Astrocyte of the cerebellum (primary cell): ENCODE measurements at regions not wholly inside any gene's neighbourhood (a gene's known extent, or its start where the extent isn't known, plus 50 kb on each side); places are given as distances from the start of the nearest gene placed in this dataset.

Experiments used
- DNase-seq: peaks from one replicate; pipeline ENCODE4 v3.0.0-alpha.2; 2011; ENCODE audit warnings: low read depth
- H3K4me3 ChIP-seq: 2 replicates; pipeline ENCODE4 v1.5.1; 2011; ENCODE audit warnings: mild to moderate bottlenecking, low read depth, low read length, moderate library complexity
- CTCF ChIP-seq: IDR thresholded peaks from 2 replicates; pipeline ENCODE4 v1.5.1; 2012; ENCODE audit warnings: low read length, low read depth, moderate library complexity, mild to moderate bottlenecking; ENCODE audit errors: missing control alignments
- in situ Hi-C: cut with HindIII; loops from 2 replicates; pipeline ENCODE4 v1.10.0; 2017; ENCODE audit warnings: low sequenced_read_pairs

DNA sequence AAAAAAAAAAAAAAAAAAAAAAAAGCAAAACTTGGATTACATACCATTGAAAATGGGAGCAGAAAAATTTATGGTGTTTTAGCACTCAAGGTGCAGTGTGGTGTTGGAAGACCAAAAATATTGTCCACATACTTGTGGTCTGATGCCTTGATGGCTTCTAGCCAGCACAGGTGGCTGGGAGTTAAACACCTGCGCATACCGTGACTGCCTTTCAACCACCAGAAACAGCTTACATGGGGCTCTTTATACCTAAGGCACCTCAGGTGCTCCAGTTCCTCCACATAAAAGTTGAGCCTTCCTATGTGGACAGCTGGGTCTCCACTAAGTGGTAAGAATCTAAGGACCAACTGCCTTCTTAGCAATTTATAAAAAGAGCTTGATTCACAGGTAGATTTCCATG, 802.6 kb upstream of the CELF4 start:
- H3K4me3 ChIP-seq, result no peak overlapping the region
- DNase-seq, result no peak
- no peak for TF ChIP-seq CTCF
- in situ Hi-C loops, result no loop called here

DNA sequence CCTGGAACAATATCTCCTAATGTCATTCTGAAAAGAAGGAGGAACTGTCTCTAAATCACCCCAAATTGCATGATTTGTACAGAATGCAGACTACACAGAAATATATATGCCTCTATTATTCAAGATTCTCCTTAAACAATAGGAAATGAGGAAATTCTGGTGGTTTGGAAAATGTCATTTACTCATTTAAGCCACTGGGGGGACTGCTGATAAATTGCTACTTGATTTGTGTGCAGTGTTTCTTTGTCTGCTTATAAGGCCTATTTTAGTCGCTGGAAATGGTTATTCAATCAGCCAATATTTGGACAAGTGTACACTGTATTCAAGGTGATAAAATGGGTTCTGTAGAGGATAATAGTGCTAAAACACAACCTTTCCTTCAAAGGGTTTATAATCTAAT, 801.9 kb upstream of the CELF4 start:
- DNase-seq, result no peak
- in situ Hi-C loops, result no loop called here
- no peak overlapping the region for H3K4me3 ChIP-seq
- TF ChIP-seq CTCF, result peak; percentile 15

- H3K4me3 ChIP-seq, result no peak overlapping the region
- DNase-seq, result no peak
- TF ChIP-seq CTCF, result no peak
- in situ Hi-C loops, result loop anchor here (5.0 kb wide), 1 partner anchor 35 kb away; no protein-coding TSS in a partner anchor
These were observed 796.7 kb upstream of the CELF4 start for GRCh38 chr18:38362286-38362792.

- no peak for TF ChIP-seq CTCF
- no peak overlapping the region for H3K4me3 ChIP-seq
- DNase-seq, result no peak
- in situ Hi-C loops, result no loop called here
These were observed 793.4 kb upstream of the CELF4 start for GRCh38 chr18:38358805-38359657.

- in situ Hi-C loops, result no loop called here
- no peak overlapping the region for H3K4me3 ChIP-seq
- TF ChIP-seq CTCF, result no peak
These were observed 787.6 kb upstream of the CELF4 start for GRCh38 chr18:38353149-38353548.

DNA sequence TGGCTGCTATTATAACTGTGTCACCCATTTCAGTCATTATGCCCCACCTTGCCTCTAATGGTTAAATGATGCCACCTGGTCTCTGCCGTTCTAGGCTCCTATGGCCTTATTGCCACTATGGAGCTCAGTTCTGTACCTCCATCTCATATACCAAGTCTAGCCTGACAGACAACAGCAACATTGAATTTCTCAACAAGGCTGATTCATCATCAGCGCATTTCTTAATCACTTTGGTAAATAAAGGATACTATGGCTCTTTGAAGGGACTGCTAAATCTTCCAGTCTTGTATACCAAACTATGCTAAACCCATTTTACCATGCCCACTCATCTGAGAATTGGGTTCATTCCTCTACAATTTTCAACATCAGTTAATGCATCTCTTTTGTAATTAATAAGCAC, 784.5 kb upstream of the CELF4 start:
- in situ Hi-C loops, result no loop called here
- DNase-seq, result no peak
- H3K4me3 ChIP-seq, result no peak overlapping the region
- TF ChIP-seq CTCF, result no peak

More at GRCh38 chr18:38353149-38353548, 787.6 kb upstream of the CELF4 start:
- DNase-seq, result no peak
